Naive thymus-derived CD8-positive, alpha-beta T cell (primary cell): ENCODE measurements at regions not wholly inside any gene's neighbourhood (a gene's known extent, or its start where the extent isn't known, plus 50 kb on each side); places are given as distances from the start of the nearest gene placed in this dataset.

Source experiments
- ATAC-seq, 2 donors: fragments of 150-1000 bp; cut with Tn5 transposase in 1 of 2; sonication (Bioruptor Pico), chemical (Tn5 transposase) in 1 of 2; 1 replicate in 1 of 2; 2 replicates in 1 of 2; pipeline ENCODE4 v1.10.0; 2021; ENCODE audit warnings: mild to moderate bottlenecking in 2 of 2, moderate library complexity in 2 of 2
- POLR2A ChIA-PET: fragments of 350-600 bp; sonication (Branson Sonifier 250); formaldehyde crosslinking; loops from one replicate; lab custom pipeline; 2021; ENCODE audit warnings: antibody characterized with exemption; lab: Charles Lee
- DNase-seq, 10 donors: peaks; one replicate each; pipeline versions ENCODE4 v3.0.0 to v3.0.0-alpha.2; 2020 to 2022
- H3K27ac Mint-ChIP-seq, 10 donors: one replicate each; pipeline ENCODE4 v1.8.0; 2020 to 2022; ENCODE audit warnings: mild to moderate bottlenecking in 10 of 10, mixed read lengths in 10 of 10, moderate library complexity in 4 of 10, inconsistent platforms in 1 of 10
- H3K27me3 Mint-ChIP-seq, 5 donors: one replicate each; pipeline ENCODE4 v1.8.0; 2021 to 2022; ENCODE audit warnings: mixed read lengths in 5 of 5
- H3K36me3 Mint-ChIP-seq, 3 donors: one replicate each; pipeline ENCODE4 v1.8.0; 2020 to 2022; ENCODE audit warnings: mixed read lengths in 3 of 3, mild to moderate bottlenecking in 2 of 3, inconsistent platforms in 1 of 3
- H3K4me1 Mint-ChIP-seq, 4 donors: one replicate each; pipeline ENCODE4 v1.8.0; 2021 to 2022; ENCODE audit warnings: mixed read lengths in 4 of 4
- H3K4me3 Mint-ChIP-seq, 10 donors: one replicate each; pipeline ENCODE4 v1.8.0; 2020 to 2022; ENCODE audit warnings: mild to moderate bottlenecking in 10 of 10, mixed read lengths in 10 of 10, moderate library complexity in 6 of 10, inconsistent platforms in 1 of 10
- H3K9me3 Mint-ChIP-seq, 9 donors: one replicate each; pipeline ENCODE4 v1.8.0; 2020 to 2022; ENCODE audit warnings: mixed read lengths in 9 of 9, mild to moderate bottlenecking in 3 of 9, inconsistent platforms in 1 of 9, moderate library complexity in 1 of 9

DNA sequence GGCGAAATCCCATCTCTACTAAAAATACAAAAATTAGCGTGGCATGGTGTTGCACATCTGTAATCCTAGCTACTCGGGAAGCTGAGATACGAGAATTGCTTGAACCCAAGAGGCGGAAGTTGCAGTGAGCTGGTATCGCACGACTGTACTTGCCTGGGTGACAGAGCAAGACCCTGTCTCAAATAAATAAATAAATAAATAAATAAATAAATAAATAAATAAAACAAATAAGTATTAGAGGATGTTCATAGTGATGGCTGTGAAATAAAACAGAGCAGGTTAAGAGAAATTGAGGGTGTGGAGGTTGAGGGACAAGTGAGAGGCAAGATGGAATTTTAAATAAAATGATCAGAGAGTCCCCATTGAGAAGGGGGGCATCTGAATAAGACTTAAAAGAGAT, 124.7 kb upstream of the DST start:
- H3K9me3 Mint-ChIP-seq = no peaks in the 10 kb centered on the region
- H3K4me1 Mint-ChIP-seq = no peaks in the 10 kb centered on the region
- no peak overlapping the region for H3K27ac Mint-ChIP-seq
- POLR2A ChIA-PET = no interaction called here
- no peaks in the 10 kb centered on the region for H3K36me3 Mint-ChIP-seq
- no peak for DNase-seq
- no peak for ATAC-seq
- H3K27me3 Mint-ChIP-seq = peaks cover 0 to 8% (median 0%) of the 10 kb centered on the region in 5 donors
- H3K4me3 Mint-ChIP-seq = no peak overlapping the region

- no peaks in the 10 kb centered on the region for H3K4me1 Mint-ChIP-seq
- no peaks in the 10 kb centered on the region for H3K36me3 Mint-ChIP-seq
- POLR2A ChIA-PET = no interaction called here
- no peaks in the 10 kb centered on the region for H3K9me3 Mint-ChIP-seq
- no peak overlapping the region for H3K27ac Mint-ChIP-seq
- H3K27me3 Mint-ChIP-seq = peaks cover 0 to 8% (median 0%) of the 10 kb centered on the region in 5 donors
- no peak for DNase-seq
- H3K4me3 Mint-ChIP-seq = no peak overlapping the region
- no peak for ATAC-seq
These were observed 124.1 kb upstream of the DST start for GRCh38 chr6:56766806-56767178.

GRCh38 chr6:56766139-56766805, 123.6 kb upstream of the DST start:
- POLR2A ChIA-PET = no interaction called here
- Mint-ChIP-seq H3K4me1 (no peaks in the 10 kb centered on the region), H3K9me3 (no peaks in the 10 kb centered on the region), H3K27me3 (peaks cover 0 to 8% (median 0%) of the 10 kb centered on the region in 5 donors), H3K36me3 (no peaks in the 10 kb centered on the region), H3K4me3 (no peak overlapping the region), H3K27ac (no peak overlapping the region)
- DNase-seq (no peak), ATAC-seq (no peak)

- no peaks in the 10 kb centered on the region for H3K9me3 Mint-ChIP-seq
- peaks cover 0 to 8% (median 0%) of the 10 kb centered on the region in 5 donors for H3K27me3 Mint-ChIP-seq
- H3K27ac Mint-ChIP-seq = no peak overlapping the region
- ATAC-seq = no peak
- no peak for DNase-seq
- POLR2A ChIA-PET = no interaction called here
- H3K4me3 Mint-ChIP-seq = no peak overlapping the region
- no peaks in the 10 kb centered on the region for H3K4me1 Mint-ChIP-seq
- no peaks in the 10 kb centered on the region for H3K36me3 Mint-ChIP-seq
These were observed 122.8 kb upstream of the DST start for GRCh38 chr6:56765494-56765893.

DNA sequence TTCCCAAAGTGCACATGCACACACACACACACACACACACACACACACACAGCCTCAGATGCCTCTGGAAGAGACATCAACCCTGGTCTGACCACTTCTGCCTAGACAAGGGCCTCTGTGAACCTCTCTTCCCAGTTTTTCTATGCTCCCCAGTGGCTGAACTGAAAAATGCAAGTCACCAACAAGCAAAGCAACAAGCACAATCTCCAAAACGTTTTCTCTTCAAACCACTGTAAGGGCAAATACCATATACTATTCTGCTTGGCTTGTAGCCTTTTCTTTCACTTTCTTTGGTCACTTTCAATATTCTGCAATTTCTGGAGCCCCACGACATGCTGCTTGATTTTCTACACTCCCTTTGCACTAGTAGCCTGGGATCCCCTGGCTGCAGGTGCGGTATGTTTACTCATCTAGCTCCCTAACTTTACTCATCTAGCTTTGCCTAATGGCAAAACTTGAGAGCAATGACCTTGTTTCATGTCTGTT, 121.4 kb upstream of the DST start:
- H3K4me3 Mint-ChIP-seq = no peak overlapping the region
- POLR2A ChIA-PET = no interaction called here
- peaks cover 0 to 8% (median 0%) of the 10 kb centered on the region in 5 donors for H3K27me3 Mint-ChIP-seq
- ATAC-seq (no peak), DNase-seq (no peak)
- no peaks in the 10 kb centered on the region for H3K9me3 Mint-ChIP-seq
- H3K36me3 Mint-ChIP-seq = no peaks in the 10 kb centered on the region
- H3K27ac Mint-ChIP-seq = no peak overlapping the region
- no peaks in the 10 kb centered on the region for H3K4me1 Mint-ChIP-seq

DNA sequence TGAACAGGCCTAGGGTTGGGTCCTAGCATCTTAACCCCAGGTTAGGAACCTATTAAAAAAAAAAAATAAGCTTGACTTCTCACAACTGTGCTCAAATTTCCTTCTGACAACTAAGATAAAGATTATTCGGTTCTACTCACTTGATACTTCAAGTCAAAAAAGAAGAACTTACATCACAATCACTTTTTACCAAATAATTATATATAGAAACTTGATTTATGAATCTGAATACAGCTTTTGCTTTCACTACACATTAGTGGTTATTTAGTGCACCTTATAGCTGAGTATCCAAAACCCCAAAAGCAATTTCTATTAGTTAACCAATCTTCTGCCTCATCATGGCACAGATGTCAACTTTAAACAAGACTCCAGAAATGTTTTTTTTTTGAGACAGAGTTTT, 119.0 kb upstream of the DST start:
- DNase-seq (no peak), ATAC-seq (no peak)
- Mint-ChIP-seq H3K36me3 (no peaks in the 10 kb centered on the region), H3K27me3 (peaks cover 0 to 8% (median 0%) of the 10 kb centered on the region in 5 donors), H3K4me1 (no peaks in the 10 kb centered on the region), H3K27ac (no peak overlapping the region), H3K9me3 (no peaks in the 10 kb centered on the region), H3K4me3 (no peak overlapping the region)
- POLR2A ChIA-PET = no interaction called here

DNA sequence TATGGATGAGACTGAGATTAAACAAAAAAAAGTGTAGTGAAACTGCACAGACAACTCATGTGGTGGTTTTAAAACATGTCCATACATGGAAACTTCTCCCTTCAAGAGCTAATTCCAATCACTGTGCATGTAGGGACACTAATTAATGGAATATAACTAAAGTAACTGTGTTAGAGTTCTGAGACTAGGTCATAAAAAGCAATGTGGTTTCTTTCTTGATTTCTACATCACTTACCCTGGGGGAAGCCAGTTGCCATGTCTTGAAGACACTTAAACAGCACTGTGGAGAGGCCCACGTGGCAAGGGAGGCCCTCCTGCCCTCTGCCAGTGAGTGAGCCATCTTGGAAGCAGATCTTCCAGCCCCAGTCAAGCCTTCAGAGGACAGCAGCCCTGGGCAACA, 118.2 kb upstream of the DST start:
- Mint-ChIP-seq H3K9me3 (no peaks in the 10 kb centered on the region), H3K4me3 (no peak overlapping the region), H3K27me3 (peaks cover 0 to 8% (median 0%) of the 10 kb centered on the region in 5 donors), H3K4me1 (no peaks in the 10 kb centered on the region), H3K36me3 (no peaks in the 10 kb centered on the region), H3K27ac (no peak overlapping the region)
- ATAC-seq (no peak), DNase-seq (no peak)
- POLR2A ChIA-PET = no interaction called here

GRCh38 chr6:56759521-56759920, 116.8 kb upstream of the DST start:
- no peaks in the 10 kb centered on the region for H3K36me3 Mint-ChIP-seq
- peaks cover 0 to 6% (median 0%) of the 10 kb centered on the region in 5 donors for H3K27me3 Mint-ChIP-seq
- H3K4me3 Mint-ChIP-seq = no peak overlapping the region
- POLR2A ChIA-PET = no interaction called here
- ATAC-seq (no peak), DNase-seq (no peak)
- H3K27ac Mint-ChIP-seq = no peak overlapping the region
- H3K9me3 Mint-ChIP-seq = no peaks in the 10 kb centered on the region
- no peaks in the 10 kb centered on the region for H3K4me1 Mint-ChIP-seq

GRCh38 chr6:56758553-56758952, 115.9 kb upstream of the DST start:
- no peak overlapping the region for H3K4me3 Mint-ChIP-seq
- peaks cover 0 to under 1% (median 0%) of the 10 kb centered on the region in 5 donors for H3K27me3 Mint-ChIP-seq
- DNase-seq (no peak), ATAC-seq (no peak)
- POLR2A ChIA-PET = no interaction called here
- no peaks in the 10 kb centered on the region for H3K4me1 Mint-ChIP-seq
- H3K9me3 Mint-ChIP-seq = no peaks in the 10 kb centered on the region
- H3K36me3 Mint-ChIP-seq = no peaks in the 10 kb centered on the region
- no peak overlapping the region for H3K27ac Mint-ChIP-seq

DNA sequence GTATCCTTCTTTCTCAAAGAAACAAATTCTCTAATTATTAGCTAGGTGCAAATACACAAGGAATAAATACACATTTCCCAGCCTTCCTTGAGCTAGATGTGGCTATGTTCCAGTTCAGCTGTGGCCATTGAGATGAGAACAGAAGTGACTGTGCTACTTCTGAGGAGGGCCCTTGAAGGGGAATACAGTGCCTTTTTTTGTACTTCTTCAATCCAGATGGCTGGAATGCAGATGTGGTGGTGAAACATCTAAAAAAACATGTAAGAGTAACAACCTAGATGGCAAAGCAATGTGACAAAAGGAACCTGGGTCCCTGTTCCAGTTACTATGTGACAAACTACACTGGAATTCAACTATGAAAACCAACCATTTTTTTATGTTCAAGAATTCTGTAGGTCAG, 115.4 kb upstream of the DST start:
- H3K27me3 Mint-ChIP-seq = peaks cover 0 to 2% (median 0%) of the 10 kb centered on the region in 5 donors
- no peaks in the 10 kb centered on the region for H3K36me3 Mint-ChIP-seq
- DNase-seq = no peak
- POLR2A ChIA-PET = no interaction called here
- H3K27ac Mint-ChIP-seq = no peak overlapping the region
- H3K9me3 Mint-ChIP-seq = no peaks in the 10 kb centered on the region
- H3K4me3 Mint-ChIP-seq = no peak overlapping the region
- no peaks in the 10 kb centered on the region for H3K4me1 Mint-ChIP-seq
- no peak for ATAC-seq

DNA sequence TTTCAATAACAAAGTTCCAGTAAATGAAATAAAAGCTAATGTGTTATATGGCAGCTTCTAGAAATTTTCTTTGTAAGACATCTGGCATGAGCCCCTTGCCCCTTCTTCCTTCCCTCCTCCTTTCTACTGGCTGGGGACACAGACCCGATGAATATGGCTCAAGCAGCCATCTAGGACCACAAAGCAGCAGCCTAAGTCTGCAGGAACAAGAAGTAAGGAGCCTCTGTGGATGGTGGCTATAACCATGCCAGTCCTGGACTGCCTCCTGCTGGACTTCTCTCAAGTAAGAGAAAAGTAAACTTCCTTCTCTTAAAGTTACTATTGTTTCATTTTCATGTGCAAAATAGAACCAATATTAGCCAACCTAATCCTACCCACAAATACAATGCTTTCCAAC, 114.9 kb upstream of the DST start:
- Mint-ChIP-seq H3K27ac (no peak overlapping the region), H3K4me1 (no peaks in the 10 kb centered on the region), H3K27me3 (peaks cover 0 to 2% (median 0%) of the 10 kb centered on the region in 5 donors), H3K4me3 (no peak overlapping the region), H3K9me3 (no peaks in the 10 kb centered on the region), H3K36me3 (no peaks in the 10 kb centered on the region)
- no peak for ATAC-seq
- no peak for DNase-seq
- POLR2A ChIA-PET = no interaction called here

- no peaks in the 10 kb centered on the region for H3K36me3 Mint-ChIP-seq
- peaks cover 0 to 2% (median 0%) of the 10 kb centered on the region in 5 donors for H3K27me3 Mint-ChIP-seq
- POLR2A ChIA-PET = no interaction called here
- H3K9me3 Mint-ChIP-seq = no peaks in the 10 kb centered on the region
- H3K4me1 Mint-ChIP-seq = no peaks in the 10 kb centered on the region
- H3K27ac Mint-ChIP-seq = no peak overlapping the region
- DNase-seq = no peak
- no peak overlapping the region for H3K4me3 Mint-ChIP-seq
- ATAC-seq = no peak
These were observed 114.3 kb upstream of the DST start for GRCh38 chr6:56756791-56757587.

- no peak overlapping the region for H3K4me3 Mint-ChIP-seq
- H3K4me1 Mint-ChIP-seq = no peaks in the 10 kb centered on the region
- ATAC-seq (no peak), DNase-seq (no peak)
- H3K27ac Mint-ChIP-seq = no peak overlapping the region
- no peaks in the 10 kb centered on the region for H3K36me3 Mint-ChIP-seq
- H3K27me3 Mint-ChIP-seq = peaks cover 0 to 2% (median 0%) of the 10 kb centered on the region in 5 donors
- POLR2A ChIA-PET = no interaction called here
- H3K9me3 Mint-ChIP-seq = no peaks in the 10 kb centered on the region
These were observed 113.6 kb upstream of the DST start for GRCh38 chr6:56756219-56756789.
